Activated T-helper 17 cell treated with anti-CD3 and anti-CD28 coated beads, Interleukin-2, amount 50 U/mL, for 72 hours (primary cell): ENCODE measurements at regions not wholly inside any gene's neighbourhood (a gene's known extent, or its start where the extent isn't known, plus 50 kb on each side); places are given as distances from the start of the nearest gene placed in this dataset.

Experiments
- ATAC-seq: fragments of 150-1000 bp; cut with Tn5 transposase; replicated peaks from 2 replicates; pipeline ENCODE4 v1.10.0; 2021; ENCODE audit warnings: mild to moderate bottlenecking, moderate library complexity
- H3K27ac Mint-ChIP-seq: one replicate; pipeline ENCODE4 v1.8.0; 2022; ENCODE audit warnings: mixed read lengths
- H3K27me3 Mint-ChIP-seq: one replicate; pipeline ENCODE4 v1.8.0; 2022; ENCODE audit warnings: mixed read lengths
- H3K36me3 Mint-ChIP-seq: one replicate; pipeline ENCODE4 v1.8.0; 2022; ENCODE audit warnings: low read depth, mild to moderate bottlenecking, mixed read lengths
- H3K4me1 Mint-ChIP-seq: one replicate; pipeline ENCODE4 v1.8.0; 2022; ENCODE audit warnings: mixed read lengths
- H3K4me3 Mint-ChIP-seq: one replicate; pipeline ENCODE4 v1.8.0; 2022; ENCODE audit warnings: mild to moderate bottlenecking, mixed read lengths
- H3K9me3 Mint-ChIP-seq: one replicate; pipeline ENCODE4 v1.8.0; 2022; ENCODE audit warnings: mixed read lengths

- ATAC-seq: no peak
- peaks cover 32% of the 10 kb centered on the region for H3K36me3 Mint-ChIP-seq
- H3K27me3 Mint-ChIP-seq: no peaks in the 10 kb centered on the region
- H3K9me3 Mint-ChIP-seq: peaks cover 3% of the 10 kb centered on the region
- H3K4me3 Mint-ChIP-seq: no peak overlapping the region
- H3K27ac Mint-ChIP-seq: no peak overlapping the region
- peaks cover 10% of the 10 kb centered on the region for H3K4me1 Mint-ChIP-seq
These were observed 211.1 kb downstream of the BRD1 start for GRCh38 chr22:49616356-49617231.

GRCh38 chr22:49614966-49615965 is 212.4 kb downstream of the BRD1 start:
- Mint-ChIP-seq H3K4me3 (no peak overlapping the region), H3K36me3 (peaks cover 32% of the 10 kb centered on the region)
- ATAC-seq: no peak

GRCh38 chr22:49613511-49614270 is 214.0 kb downstream of the BRD1 start:
- Mint-ChIP-seq H3K27ac (no peak overlapping the region), H3K27me3 (no peaks in the 10 kb centered on the region), H3K9me3 (peaks cover 3% of the 10 kb centered on the region), H3K4me1 (peaks cover 5% of the 10 kb centered on the region), H3K36me3 (peaks cover 30% of the 10 kb centered on the region), H3K4me3 (no peak overlapping the region)
- no peak for ATAC-seq

More at GRCh38 chr22:49614966-49615965, 212.4 kb downstream of the BRD1 start:
- Mint-ChIP-seq H3K27me3 (no peaks in the 10 kb centered on the region), H3K27ac (no peak overlapping the region), H3K4me1 (peaks cover 10% of the 10 kb centered on the region), H3K9me3 (peaks cover 3% of the 10 kb centered on the region)

- Mint-ChIP-seq H3K27me3 (no peaks in the 10 kb centered on the region), H3K4me3 (no peak overlapping the region), H3K36me3 (peaks cover 30% of the 10 kb centered on the region), H3K4me1 (peaks cover 3% of the 10 kb centered on the region), H3K27ac (no peak overlapping the region), H3K9me3 (peaks cover 3% of the 10 kb centered on the region)
- no peak for ATAC-seq
These were observed 214.6 kb downstream of the BRD1 start for GRCh38 chr22:49613108-49613507.

GRCh38 chr22:49609207-49609876 is 218.3 kb downstream of the BRD1 start:
- ATAC-seq: no peak
- no peak overlapping the region for H3K27ac Mint-ChIP-seq
- peaks cover 3% of the 10 kb centered on the region for H3K9me3 Mint-ChIP-seq
- peaks cover 3% of the 10 kb centered on the region for H3K4me1 Mint-ChIP-seq
- no peak overlapping the region for H3K4me3 Mint-ChIP-seq
- no peaks in the 10 kb centered on the region for H3K27me3 Mint-ChIP-seq
- H3K36me3 Mint-ChIP-seq: peaks cover 38% of the 10 kb centered on the region

GRCh38 chr22:49608660-49609059 is 219.0 kb downstream of the BRD1 start:
- Mint-ChIP-seq H3K27ac (no peak overlapping the region), H3K4me3 (no peak overlapping the region), H3K9me3 (peaks cover 3% of the 10 kb centered on the region), H3K4me1 (peaks cover 3% of the 10 kb centered on the region), H3K27me3 (no peaks in the 10 kb centered on the region), H3K36me3 (peaks cover 45% of the 10 kb centered on the region)
- ATAC-seq: no peak

GRCh38 chr22:49608228-49608627 is 219.4 kb downstream of the BRD1 start:
- H3K4me1 Mint-ChIP-seq: peaks cover 3% of the 10 kb centered on the region
- no peak overlapping the region for H3K4me3 Mint-ChIP-seq
- no peak overlapping the region for H3K27ac Mint-ChIP-seq
- peaks cover 3% of the 10 kb centered on the region for H3K9me3 Mint-ChIP-seq
- peaks cover 45% of the 10 kb centered on the region for H3K36me3 Mint-ChIP-seq
- no peaks in the 10 kb centered on the region for H3K27me3 Mint-ChIP-seq
- ATAC-seq: no peak

GRCh38 chr22:49607821-49608220 is 219.9 kb downstream of the BRD1 start:
- no peak for ATAC-seq
- peaks cover 2% of the 10 kb centered on the region for H3K4me1 Mint-ChIP-seq
- no peak overlapping the region for H3K27ac Mint-ChIP-seq
- H3K36me3 Mint-ChIP-seq: peaks cover 42% of the 10 kb centered on the region
- H3K9me3 Mint-ChIP-seq: peaks cover 1% of the 10 kb centered on the region
- no peak overlapping the region for H3K4me3 Mint-ChIP-seq
- no peaks in the 10 kb centered on the region for H3K27me3 Mint-ChIP-seq

GRCh38 chr22:49606562-49607290 is 220.9 kb downstream of the BRD1 start:
- no peaks in the 10 kb centered on the region for H3K4me1 Mint-ChIP-seq
- H3K36me3 Mint-ChIP-seq: peaks cover 38% of the 10 kb centered on the region
- no peak for ATAC-seq
- H3K9me3 Mint-ChIP-seq: no peaks in the 10 kb centered on the region
- no peak overlapping the region for H3K27ac Mint-ChIP-seq
- no peak overlapping the region for H3K4me3 Mint-ChIP-seq
- no peaks in the 10 kb centered on the region for H3K27me3 Mint-ChIP-seq

GRCh38 chr22:49604732-49605302 is 222.9 kb downstream of the BRD1 start:
- Mint-ChIP-seq H3K9me3 (no peaks in the 10 kb centered on the region), H3K27me3 (no peaks in the 10 kb centered on the region), H3K36me3 (peaks cover 38% of the 10 kb centered on the region), H3K27ac (no peak overlapping the region), H3K4me3 (no peak overlapping the region), H3K4me1 (no peaks in the 10 kb centered on the region)
- ATAC-seq: no peak

- Mint-ChIP-seq H3K4me3 (no peak overlapping the region), H3K27me3 (no peaks in the 10 kb centered on the region), H3K9me3 (no peaks in the 10 kb centered on the region), H3K4me1 (no peaks in the 10 kb centered on the region), H3K27ac (no peak overlapping the region), H3K36me3 (peaks cover 28% of the 10 kb centered on the region)
- no peak for ATAC-seq
These were observed 224.7 kb downstream of the BRD1 start for GRCh38 chr22:49603016-49603415.

GRCh38 chr22:49602481-49602880 is 225.2 kb downstream of the BRD1 start:
- no peak overlapping the region for H3K27ac Mint-ChIP-seq
- no peak overlapping the region for H3K4me3 Mint-ChIP-seq
- no peaks in the 10 kb centered on the region for H3K27me3 Mint-ChIP-seq
- ATAC-seq: no peak
- no peaks in the 10 kb centered on the region for H3K4me1 Mint-ChIP-seq
- peaks cover 23% of the 10 kb centered on the region for H3K36me3 Mint-ChIP-seq
- H3K9me3 Mint-ChIP-seq: no peaks in the 10 kb centered on the region
